Heart right ventricle (tissue), 16 donors: ENCODE measurements at regions not wholly inside any gene's neighbourhood (a gene's known extent, or its start where the extent isn't known, plus 50 kb on each side); places are given as distances from the start of the nearest gene placed in this dataset.

Source experiments
- ATAC-seq, 8 donors: fragments of 200-7000 bp; cut with Tn5 transposase; one replicate each; pipeline ENCODE4 v1.9.1; 2020; ENCODE audit warnings: mild to moderate bottlenecking in 8 of 8, moderate library complexity in 8 of 8, moderate number of reproducible peaks in 1 of 8
- DNase-seq, 2 donors: peaks; one replicate each; pipeline ENCODE4 v3.0.0-alpha.2; 2020
- H3K27ac ChIP-seq, 10 donors: fragments of 200-600 bp; sonication (generic) in 2 of 10; one replicate each; pipeline versions ENCODE4 v1.5.0 to v1.8.0; 2020 to 2022; ENCODE audit warnings: mild to moderate bottlenecking in 3 of 10
- H3K27me3 ChIP-seq, 7 donors: fragments of 200-600 bp; one replicate each; pipeline ENCODE4 v1.8.0; 2021 to 2022; ENCODE audit warnings: mild to moderate bottlenecking in 2 of 7
- H3K36me3 ChIP-seq, 9 donors: fragments of 200-600 bp; sonication (generic) in 1 of 9; one replicate each; pipeline versions ENCODE4 v1.5.0 to v1.8.0; 2020 to 2022; ENCODE audit warnings: mild to moderate bottlenecking in 2 of 9
- H3K4me1 ChIP-seq, 9 donors: fragments of 200-600 bp; sonication (generic) in 1 of 9; one replicate each; pipeline versions ENCODE4 v1.5.0 to v1.8.0; 2020 to 2022; ENCODE audit warnings: mild to moderate bottlenecking in 4 of 9
- H3K4me3 ChIP-seq, 10 donors: fragments of 200-600 bp; sonication (generic) in 2 of 10; one replicate each; pipeline versions ENCODE4 v1.5.0 to v1.8.0; 2020 to 2022; ENCODE audit warnings: mild to moderate bottlenecking in 7 of 10, moderate library complexity in 2 of 10
- H3K9me3 ChIP-seq, 11 donors: fragments of 200-600 bp in 10 of 11; sonication (generic) in 2 of 11; one replicate each; pipeline versions ENCODE4 v1.5.0 to v1.8.0; 2013 to 2022; ENCODE audit warnings: mild to moderate bottlenecking in 2 of 11, control low read depth in 1 of 11, moderate library complexity in 1 of 11
- WGBS, 2 donors: extraction: QIAGEN DNeasy Blood & Tissue Kit; methylation state at CpG; one replicate each; pipeline ENCODE4 v1.1.7; 2013; ENCODE audit warnings: inconsistent platforms in 1 of 2; 5-methylcytosine and 5-hydroxymethylcytosine counted together
- intact Hi-C, 10 donors: fragments of 100-400 bp; cut with DNase I; formaldehyde crosslinking; loops; one replicate each; pipeline versions ENCODE4 v1.11.1 to v1.14.2; 2022
- TF ChIP-seq, protein P1 (sequence below), 9 donors: fragments of 200-600 bp; sonication (generic) in 2 of 9; IDR thresholded peaks; one replicate each; pipeline versions ENCODE4 v1.5.0 to v1.8.0; 2021 to 2022; ENCODE audit warnings: antibody characterized with exemption in 9 of 9, mild to moderate bottlenecking in 5 of 9, moderate library complexity in 1 of 9
- donor health status: Arrhythmogenic right ventricular cardiomyopathy.
- donor health status: ischemic (EF 13 %, LVEDD 7.1; RV severe dilation, severe dysfunction).
- donor health status: healthy with polysubstance abuse.
- donor health status: DM: no; HTN: yes; CAD: no.
- donor health status: DM: no; HTN: no; CAD: no.
- donor health status: ischemic (EF 25% LVEDD 6.9; RV normal size, moderate dysfunction).
- donor health status: ischemic (EF 25% LVEDD 5.7; RV mildly dilated, moderate dysfunction).
- donor health status: healthy.
- donor health status: DM: yes; HTN: yes; CAD: no.
- donor health status: Ischemic cardiomyopathy.
- donor health status: ischemic (EF 35%, LVEDD 5.7; RV mildly dilated, moderate dysfunction).
- donor health status: nonischemic (EF 11% LVEDD 7.7; RV severe dilation, severe dysfunction).
- donor health status: DM: yes; HTN: yes; CAD: no.
- donor health status: PGD.
- donor health status: ischemic (EF 29% LVEDD 5.4; RV normal size, mild dysfunction).
- donor health status: nonischemic (EF 23%, LVEDD 6.1; RV moderate dilation, normal function).

DNA sequence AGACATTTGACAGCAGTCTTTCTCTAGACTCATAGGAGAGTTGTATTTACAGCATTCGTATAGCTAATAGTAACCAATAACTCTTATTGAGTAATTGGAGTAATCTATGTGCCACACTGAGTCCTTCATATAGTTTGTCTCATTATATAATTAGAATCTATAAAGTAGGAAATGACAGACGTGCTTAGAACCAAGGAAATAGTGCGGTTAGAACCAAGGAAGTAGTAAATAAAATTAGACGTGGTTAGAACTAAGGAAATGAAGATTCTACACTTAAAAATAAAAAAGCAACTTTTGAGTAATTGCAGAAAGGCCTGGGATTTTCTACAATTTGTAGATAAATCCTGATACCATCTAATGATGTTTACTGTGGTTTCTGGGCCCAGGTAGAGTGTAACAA is 107.8 kb upstream of the TNFSF11 start:
- H3K9me3 ChIP-seq = peaks cover 0 to 33% (median 0%) of the 10 kb centered on the region in 11 donors
- 64 to 78% methylated on average over 4 of the region's 4 CpGs for WGBS, 2 donors
- H3K36me3 ChIP-seq = no peaks in the 10 kb centered on the region
- DNase-seq (no peak), ATAC-seq (no peak)
- intact Hi-C loops = no loop called here
- no peaks in the 10 kb centered on the region for H3K4me1 ChIP-seq
- no peak overlapping the region for H3K4me3 ChIP-seq
- no peak overlapping the region for H3K27ac ChIP-seq
- TF ChIP-seq, protein P1, sequence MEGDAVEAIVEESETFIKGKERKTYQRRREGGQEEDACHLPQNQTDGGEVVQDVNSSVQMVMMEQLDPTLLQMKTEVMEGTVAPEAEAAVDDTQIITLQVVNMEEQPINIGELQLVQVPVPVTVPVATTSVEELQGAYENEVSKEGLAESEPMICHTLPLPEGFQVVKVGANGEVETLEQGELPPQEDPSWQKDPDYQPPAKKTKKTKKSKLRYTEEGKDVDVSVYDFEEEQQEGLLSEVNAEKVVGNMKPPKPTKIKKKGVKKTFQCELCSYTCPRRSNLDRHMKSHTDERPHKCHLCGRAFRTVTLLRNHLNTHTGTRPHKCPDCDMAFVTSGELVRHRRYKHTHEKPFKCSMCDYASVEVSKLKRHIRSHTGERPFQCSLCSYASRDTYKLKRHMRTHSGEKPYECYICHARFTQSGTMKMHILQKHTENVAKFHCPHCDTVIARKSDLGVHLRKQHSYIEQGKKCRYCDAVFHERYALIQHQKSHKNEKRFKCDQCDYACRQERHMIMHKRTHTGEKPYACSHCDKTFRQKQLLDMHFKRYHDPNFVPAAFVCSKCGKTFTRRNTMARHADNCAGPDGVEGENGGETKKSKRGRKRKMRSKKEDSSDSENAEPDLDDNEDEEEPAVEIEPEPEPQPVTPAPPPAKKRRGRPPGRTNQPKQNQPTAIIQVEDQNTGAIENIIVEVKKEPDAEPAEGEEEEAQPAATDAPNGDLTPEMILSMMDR (IDR thresholded peaks at IDR 0.05) = no peak
- no peaks in the 10 kb centered on the region for H3K27me3 ChIP-seq

DNA sequence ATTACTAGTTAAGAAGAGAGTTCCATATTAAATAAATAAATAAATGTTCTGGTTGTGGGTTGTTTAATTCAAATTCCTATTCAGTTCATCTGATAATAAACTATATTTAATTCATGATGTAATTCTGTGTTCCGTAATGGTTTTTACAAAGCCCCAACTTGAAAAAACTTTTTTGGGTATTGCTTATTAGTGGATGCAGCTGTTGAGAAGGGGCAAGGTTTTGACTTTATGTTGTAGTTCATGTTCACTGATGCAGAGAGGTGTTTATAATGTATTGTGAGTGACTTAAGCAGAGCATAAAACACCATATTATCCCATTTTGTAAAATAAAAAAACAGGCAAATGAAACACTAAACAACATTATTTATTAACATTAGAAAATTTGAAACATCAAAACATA is 107.3 kb upstream of the TNFSF11 start:
- intact Hi-C loops = no loop called here
- no peaks in the 10 kb centered on the region for H3K27me3 ChIP-seq
- DNase-seq (no peak), ATAC-seq (no peak)
- H3K4me3 ChIP-seq = no peak overlapping the region
- H3K4me1 ChIP-seq = no peaks in the 10 kb centered on the region
- 59 to 68% methylated on average over 1 of the region's 1 CpG for WGBS, 2 donors
- H3K9me3 ChIP-seq = peaks cover 0 to 28% (median 0%) of the 10 kb centered on the region in 11 donors
- no peaks in the 10 kb centered on the region for H3K36me3 ChIP-seq
- TF ChIP-seq, protein P1 (IDR thresholded peaks at IDR 0.05) = no peak
- H3K27ac ChIP-seq = no peak overlapping the region

DNA sequence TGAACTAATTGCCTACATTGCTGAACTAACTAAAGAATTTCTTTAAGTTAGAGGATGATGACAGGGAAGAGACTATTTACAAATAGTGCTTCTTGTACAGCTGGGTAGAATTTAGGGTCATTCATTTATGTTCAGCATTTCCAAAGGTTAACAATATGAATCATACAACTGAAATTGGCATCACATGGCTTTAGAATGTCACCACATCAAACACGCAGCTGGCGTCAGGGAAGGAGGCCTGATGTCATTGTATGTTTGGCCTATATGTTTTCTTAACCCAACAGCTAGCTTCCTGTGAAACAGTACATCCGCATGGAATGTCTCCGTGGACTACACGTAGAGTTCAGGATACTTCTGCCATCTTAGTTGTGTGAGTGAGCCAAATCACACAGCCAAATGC is 99.0 kb upstream of the TNFSF11 start:
- Histone ChIP-seq H3K27me3 (no peaks in the 10 kb centered on the region), H3K9me3 (peaks cover 0 to 4% (median 0%) of the 10 kb centered on the region in 11 donors), H3K4me3 (no peak overlapping the region), H3K27ac (no peak overlapping the region), H3K4me1 (peaks cover 0 to 2% (median 0%) of the 10 kb centered on the region in 9 donors), H3K36me3 (no peaks in the 10 kb centered on the region)
- WGBS, 2 donors = 63 to 73% methylated on average over 5 of the region's 5 CpGs
- ATAC-seq (no peak), DNase-seq (no peak)
- intact Hi-C loops = no loop called here
- TF ChIP-seq, protein P1 (IDR thresholded peaks at IDR 0.05) = no peak

GRCh38 chr13:42477596-42478190 is 96.3 kb upstream of the TNFSF11 start:
- peak in 1 of 2 donors; percentile 12 for DNase-seq
- Histone ChIP-seq H3K9me3 (no peaks in the 10 kb centered on the region), H3K36me3 (no peaks in the 10 kb centered on the region), H3K4me3 (no peak overlapping the region), H3K4me1 (peaks cover 0 to 2% (median 0%) of the 10 kb centered on the region in 9 donors), H3K27me3 (no peaks in the 10 kb centered on the region), H3K27ac (no peak overlapping the region)
- intact Hi-C loops = no loop called here
- WGBS, 2 donors = 75 to 78% methylated on average over 10 of the region's 10 CpGs
- ATAC-seq = no peak
- TF ChIP-seq, protein P1 (IDR thresholded peaks at IDR 0.05) = no peak
